ENCODE measurements at regions not wholly inside any gene's neighbourhood (a gene's known extent, or its start where the extent isn't known, plus 50 kb on each side); places are given as distances from the start of the nearest gene placed in this dataset.

GRCh38 chr11:96763244-96763643 is 373.4 kb downstream of the JRKL start:
- TF ChIP-seq CTCF (IDR thresholded peaks at IDR 0.05), result no peak
- TF ChIP-seq EZH2 (IDR thresholded peaks at IDR 0.05), result no peak
- TF ChIP-seq EZH2phosphoT487 (IDR thresholded peaks at IDR 0.05), result no peak
